PC-3 (cell line): ENCODE measurements at regions not wholly inside any gene's neighbourhood (a gene's known extent, or its start where the extent isn't known, plus 50 kb on each side); places are given as distances from the start of the nearest gene placed in this dataset.

ENCODE experiments used
- ATAC-seq: fragments of 200-7000 bp; cut with Tn5 transposase; 2 replicates; pipeline ENCODE4 v1.9.1; 2020; ENCODE audit warnings: mild to moderate bottlenecking, moderate library complexity
- BruUV-seq: library from RNA; stranded (reverse); fragments of 400-500 nt; replicated peaks from 2 replicates; lab custom pipeline; 2021; lab: Mats Ljungman, UMichigan
- CTCF ChIA-PET: fragments of 300-600 bp; sonication (Branson Sonifier 250); formaldehyde crosslinking; loops from one replicate; lab custom pipeline; 2022; ENCODE audit warnings: antibody characterized with exemption; lab: Charles Lee
- POLR2A ChIA-PET: fragments of 300-600 bp; sonication (Branson Sonifier 250); formaldehyde crosslinking; loops from one replicate; lab custom pipeline; 2022; ENCODE audit warnings: antibody characterized with exemption; ENCODE audit not compliant: unreplicated experiment; lab: Charles Lee
- DNase-seq: peaks from one replicate; pipeline ENCODE4 v3.0.0-alpha.2; 2015
- H2AFZ ChIP-seq: fragments of 300-600 bp; sonication (generic); 2 replicates; pipeline ENCODE4 v1.6.0; 2016; ENCODE audit warnings: antibody characterized with exemption, low read length
- H3F3A ChIP-seq: fragments of 300-600 bp; sonication (generic); one replicate; pipeline ENCODE4 v1.6.0; 2017; ENCODE audit warnings: antibody characterized with exemption, low read length, control low read depth, mild to moderate bottlenecking; ENCODE audit not compliant: unreplicated experiment
- H3K27ac ChIP-seq: fragments of 300-600 bp; sonication (generic); 2 replicates; pipeline ENCODE4 v1.5.1; 2016; ENCODE audit warnings: mild to moderate bottlenecking, low read length
- H3K27me3 ChIP-seq: fragments of 300-600 bp; sonication (generic); 2 replicates; pipeline ENCODE4 v1.6.1; 2016; ENCODE audit warnings: low read length, mixed read lengths
- H3K36me3 ChIP-seq: fragments of 300-600 bp; sonication (generic); 2 replicates; pipeline ENCODE4 v1.6.1; 2016; ENCODE audit warnings: low read depth, mixed run types, low read length, mixed read lengths
- H3K4me1 ChIP-seq: fragments of 300-600 bp; sonication (generic); 2 replicates; pipeline ENCODE4 v1.5.1; 2016; ENCODE audit warnings: low read length; ENCODE audit not compliant: insufficient read depth
- H3K4me2 ChIP-seq: fragments of 300-600 bp; sonication (generic); 2 replicates; pipeline ENCODE4 v1.6.0; 2016; ENCODE audit warnings: low read length
- H3K4me3 ChIP-seq: fragments of 300-600 bp; sonication (generic); 2 replicates; pipeline ENCODE4 v1.5.1; 2016; ENCODE audit warnings: mild to moderate bottlenecking, low read length, mixed read lengths
- H3K79me2 ChIP-seq: fragments of 300-600 bp; sonication (generic); 2 replicates; pipeline ENCODE4 v1.6.1; 2017; ENCODE audit warnings: low read length, mixed read lengths
- H3K9ac ChIP-seq: fragments of 300-600 bp; sonication (generic); 2 replicates; pipeline ENCODE4 v1.6.0; 2016; ENCODE audit warnings: mild to moderate bottlenecking, low read length
- H3K9me2 ChIP-seq: fragments of 300-600 bp; sonication (generic); replicated peaks from 2 replicates; pipeline ENCODE4 v1.6.1; 2016; ENCODE audit warnings: mixed run types, low read length, mixed read lengths
- H3K9me3 ChIP-seq: fragments of 300-600 bp; sonication (generic); 2 replicates; pipeline ENCODE4 v1.6.1; 2016; ENCODE audit warnings: low read length, mixed read lengths
- H4K20me1 ChIP-seq: fragments of 300-600 bp; sonication (generic); 2 replicates; pipeline ENCODE4 v1.6.1; 2016; ENCODE audit warnings: low read length, mixed read lengths
- EZH2 ChIP-seq: fragments of 300-600 bp; sonication (generic); IDR thresholded peaks from one replicate; pipeline ENCODE4 v1.6.1; 2017; ENCODE audit warnings: antibody characterized with exemption, mild to moderate bottlenecking, low read length; ENCODE audit not compliant: unreplicated experiment
- EZH2phosphoT487 ChIP-seq: fragments of 300-600 bp; sonication (generic); IDR thresholded peaks from 2 replicates; pipeline ENCODE4 v1.6.1; 2018; ENCODE audit warnings: mild to moderate bottlenecking, antibody characterized with exemption, low read length, borderline replicate concordance
- intact Hi-C: fragments of 100-400 bp; cut with micrococcal nuclease; formaldehyde crosslinking; loops from 2 replicates; pipeline ENCODE4 v1.9.0; 2023
- TF ChIP-seq, protein P1 (sequence below): fragments of 300-600 bp; sonication (generic); conservative IDR thresholded peaks from 2 replicates; pipeline ENCODE4 v1.5.1; 2017; ENCODE audit warnings: antibody characterized with exemption, low read depth, mild to moderate bottlenecking, low read length

DNA sequence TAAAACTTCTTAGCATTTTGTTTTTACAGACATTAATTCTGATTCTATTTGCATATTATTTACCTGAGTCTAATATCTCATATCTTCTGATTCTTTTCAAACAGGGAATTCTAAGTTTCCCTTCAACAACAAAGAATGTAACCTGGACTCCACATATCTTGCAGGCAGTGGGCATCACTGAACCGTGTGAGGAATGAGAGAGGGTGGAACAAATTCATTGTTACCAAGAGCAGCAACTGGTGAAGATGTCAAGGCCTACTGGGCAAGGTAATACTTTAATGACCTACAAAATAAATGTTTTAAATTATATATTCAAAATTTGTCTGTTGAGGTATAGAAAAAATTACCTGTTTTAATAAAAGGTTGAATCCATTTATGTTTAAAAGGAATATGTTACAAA is 455.3 kb upstream of the TUSC1 start:
- Histone ChIP-seq H3K4me3 (no peak overlapping the region), H3K4me2 (no peak overlapping the region), H3K79me2 (no peaks in the 10 kb centered on the region), H3K36me3 (no peaks in the 10 kb centered on the region), H2AFZ (no peak overlapping the region), H3K27ac (no peak overlapping the region), H3K4me1 (peaks cover 6% of the 10 kb centered on the region), H3F3A (no peaks in the 10 kb centered on the region), H3K9me2 (no peaks in the 10 kb centered on the region), H3K9ac (no peak overlapping the region), H3K9me3 (no peaks in the 10 kb centered on the region), H3K27me3 (no peaks in the 10 kb centered on the region), H4K20me1 (no peaks in the 10 kb centered on the region)
- no TSS peak for BruUV-seq
- no peak for ATAC-seq
- CTCF ChIA-PET, result no interaction called here
- TF ChIP-seq EZH2phosphoT487, result no peak
- TF ChIP-seq, protein P1, sequence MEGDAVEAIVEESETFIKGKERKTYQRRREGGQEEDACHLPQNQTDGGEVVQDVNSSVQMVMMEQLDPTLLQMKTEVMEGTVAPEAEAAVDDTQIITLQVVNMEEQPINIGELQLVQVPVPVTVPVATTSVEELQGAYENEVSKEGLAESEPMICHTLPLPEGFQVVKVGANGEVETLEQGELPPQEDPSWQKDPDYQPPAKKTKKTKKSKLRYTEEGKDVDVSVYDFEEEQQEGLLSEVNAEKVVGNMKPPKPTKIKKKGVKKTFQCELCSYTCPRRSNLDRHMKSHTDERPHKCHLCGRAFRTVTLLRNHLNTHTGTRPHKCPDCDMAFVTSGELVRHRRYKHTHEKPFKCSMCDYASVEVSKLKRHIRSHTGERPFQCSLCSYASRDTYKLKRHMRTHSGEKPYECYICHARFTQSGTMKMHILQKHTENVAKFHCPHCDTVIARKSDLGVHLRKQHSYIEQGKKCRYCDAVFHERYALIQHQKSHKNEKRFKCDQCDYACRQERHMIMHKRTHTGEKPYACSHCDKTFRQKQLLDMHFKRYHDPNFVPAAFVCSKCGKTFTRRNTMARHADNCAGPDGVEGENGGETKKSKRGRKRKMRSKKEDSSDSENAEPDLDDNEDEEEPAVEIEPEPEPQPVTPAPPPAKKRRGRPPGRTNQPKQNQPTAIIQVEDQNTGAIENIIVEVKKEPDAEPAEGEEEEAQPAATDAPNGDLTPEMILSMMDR, result no peak
- TF ChIP-seq EZH2, result no peak
- no peak for DNase-seq
- POLR2A ChIA-PET, result no interaction called here
- intact Hi-C loops, result no loop called here

DNA sequence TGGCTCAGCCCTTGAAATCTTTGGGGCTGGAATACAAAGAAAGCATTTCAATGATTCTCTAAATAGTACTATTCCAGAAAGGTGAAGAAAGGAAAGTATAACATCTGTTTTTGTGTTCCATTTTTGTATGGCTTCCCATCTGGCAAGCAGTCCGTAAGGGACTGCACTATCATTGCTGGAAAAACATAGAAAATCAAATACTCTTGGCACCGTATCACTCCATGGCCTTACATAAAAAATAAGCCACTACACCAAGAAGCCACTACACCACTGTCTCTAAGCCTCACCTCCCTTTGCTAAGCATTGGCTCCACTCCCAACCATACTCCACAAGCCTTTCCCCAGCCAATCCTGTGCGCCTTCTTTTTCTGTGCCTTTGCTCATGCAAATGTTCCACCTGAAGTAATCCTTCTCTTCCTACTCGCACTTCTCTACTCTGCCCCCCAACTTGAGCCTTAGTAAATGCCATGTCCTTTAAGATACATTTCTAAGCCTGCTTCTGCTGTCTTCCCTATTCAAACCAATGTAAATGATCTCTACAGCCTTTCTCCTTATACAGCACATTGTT is 454.6 kb upstream of the TUSC1 start:
- no TSS peak for BruUV-seq
- Histone ChIP-seq H3K27ac (no peak overlapping the region), H3K4me2 (no peak overlapping the region), H3K27me3 (no peaks in the 10 kb centered on the region), H3K79me2 (no peaks in the 10 kb centered on the region), H2AFZ (no peak overlapping the region), H3K4me3 (no peak overlapping the region), H4K20me1 (no peaks in the 10 kb centered on the region), H3K36me3 (no peaks in the 10 kb centered on the region), H3K9me2 (no peaks in the 10 kb centered on the region), H3F3A (no peaks in the 10 kb centered on the region), H3K9ac (no peak overlapping the region), H3K9me3 (no peaks in the 10 kb centered on the region), H3K4me1 (peaks cover 6% of the 10 kb centered on the region)
- ChIA-PET CTCF (no interaction called here), POLR2A (no interaction called here)
- intact Hi-C loops, result no loop called here
- ATAC-seq (no peak), DNase-seq (no peak)
- TF ChIP-seq, protein P1, result no peak
- TF ChIP-seq EZH2phosphoT487 (no peak), EZH2 (no peak)

DNA sequence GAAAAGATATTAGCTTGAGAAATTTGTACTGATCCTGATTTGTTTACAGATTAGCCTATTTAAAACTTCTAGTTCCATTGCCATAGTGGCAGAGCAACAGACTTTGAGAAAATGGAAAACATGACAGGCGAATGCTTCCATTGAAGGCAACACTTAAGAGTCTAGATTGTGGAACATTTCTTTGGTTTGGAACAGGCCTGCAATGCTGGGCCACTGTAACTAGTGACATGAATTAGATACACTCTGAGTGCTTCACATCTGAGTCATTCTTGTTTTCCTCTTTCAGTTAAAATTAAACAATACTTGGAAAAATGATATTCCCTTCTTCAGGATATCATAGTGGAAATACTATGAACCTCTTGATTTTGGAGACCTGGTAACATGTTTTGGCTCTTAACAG is 453.6 kb upstream of the TUSC1 start:
- no peaks in the 10 kb centered on the region for H3K36me3 ChIP-seq
- H2AFZ ChIP-seq, result no peak overlapping the region
- no peaks in the 10 kb centered on the region for H4K20me1 ChIP-seq
- POLR2A ChIA-PET, result no interaction called here
- no peaks in the 10 kb centered on the region for H3F3A ChIP-seq
- peak; percentile 56 for ATAC-seq
- no peak overlapping the region for H3K4me3 ChIP-seq
- no TSS peak for BruUV-seq
- no peaks in the 10 kb centered on the region for H3K9me3 ChIP-seq
- CTCF ChIA-PET, result no interaction called here
- intact Hi-C loops, result no loop called here
- no peak overlapping the region for H3K27ac ChIP-seq
- H3K9ac ChIP-seq, result no peak overlapping the region
- DNase-seq, result peak; percentile 21
- no peak overlapping the region for H3K4me2 ChIP-seq
- no peaks in the 10 kb centered on the region for H3K9me2 ChIP-seq
- H3K27me3 ChIP-seq, result no peaks in the 10 kb centered on the region
- no peak for TF ChIP-seq EZH2phosphoT487
- TF ChIP-seq, protein P1, result no peak
- TF ChIP-seq EZH2, result no peak
- H3K4me1 ChIP-seq, result peaks cover 6% of the 10 kb centered on the region
- no peaks in the 10 kb centered on the region for H3K79me2 ChIP-seq
